Fibroblast of skin of right quadriceps (primary cell): ENCODE measurements at regions not wholly inside any gene's neighbourhood (a gene's known extent, or its start where the extent isn't known, plus 50 kb on each side); places are given as distances from the start of the nearest gene placed in this dataset.
A peak's percentile ranks its signal among the peaks of the same experiment; 100 is the strongest.
"Not testable (repeated sequence)": the region's sequence is repeated elsewhere in the genome, so short reads cannot be mapped to it uniquely, and the experiment has no call there.

Source experiments
- DNase-seq: peaks from one replicate; pipeline ENCODE4 v3.0.0-alpha.2; 2013

- no peak for DNase-seq
Measured at GRCh38 chr3:66633402-66634381, 132.9 kb upstream of the LRIG1 start.

- DNase-seq = no peak
Measured at GRCh38 chr3:66638717-66639116, 137.9 kb upstream of the LRIG1 start.

GRCh38 chr3:66639809-66640356 lies 139.1 kb upstream of the LRIG1 start:
- no peak for DNase-seq

- no peak for DNase-seq
Measured at GRCh38 chr3:66642019-66642418, 141.2 kb upstream of the LRIG1 start.

- no peak for DNase-seq
Measured at GRCh38 chr3:66642484-66642883, 141.7 kb upstream of the LRIG1 start.

- DNase-seq = no peak
Measured at GRCh38 chr3:66644549-66644948, 143.7 kb upstream of the LRIG1 start.

- DNase-seq = no peak
Measured at GRCh38 chr3:66648975-66649374, 148.2 kb upstream of the LRIG1 start.

GRCh38 chr3:66651520-66651919 lies 150.7 kb upstream of the LRIG1 start:
- DNase-seq = not testable (repeated sequence)

GRCh38 chr3:66652100-66652499 lies 151.3 kb upstream of the LRIG1 start:
- DNase-seq = not testable (repeated sequence)

GRCh38 chr3:66655044-66655443 lies 154.2 kb upstream of the LRIG1 start:
- no peak for DNase-seq

- DNase-seq = no peak
Measured at GRCh38 chr3:66655671-66656070, 154.8 kb upstream of the LRIG1 start.

- no peak for DNase-seq
Measured at GRCh38 chr3:66656609-66657008, 155.8 kb upstream of the LRIG1 start.

- DNase-seq = no peak
Measured at GRCh38 chr3:66659056-66659455, 158.2 kb upstream of the LRIG1 start.

GRCh38 chr3:66661628-66662027 lies 160.8 kb upstream of the LRIG1 start:
- DNase-seq = no peak

GRCh38 chr3:66662894-66663293 lies 162.1 kb upstream of the LRIG1 start:
- DNase-seq = no peak

GRCh38 chr3:66665021-66665695 lies 164.3 kb upstream of the LRIG1 start:
- DNase-seq = no peak

- DNase-seq = no peak
Measured at GRCh38 chr3:66666362-66666761, 165.5 kb upstream of the LRIG1 start.

- no peak for DNase-seq
Measured at GRCh38 chr3:66667263-66667662, 166.4 kb upstream of the LRIG1 start.

- no peak for DNase-seq
Measured at GRCh38 chr3:66671291-66671690, 170.5 kb upstream of the LRIG1 start.

- no peak for DNase-seq
Measured at GRCh38 chr3:66672830-66673229, 172.0 kb upstream of the LRIG1 start.

GRCh38 chr3:66673293-66673692 lies 172.5 kb upstream of the LRIG1 start:
- DNase-seq = peak; percentile 10

GRCh38 chr3:66675366-66675765 lies 174.5 kb upstream of the LRIG1 start:
- peak; percentile 74 for DNase-seq

- DNase-seq = no peak
Measured at GRCh38 chr3:66692042-66692765, 191.4 kb upstream of the LRIG1 start.
